Liver (tissue), 8 donors: ENCODE measurements at regions not wholly inside any gene's neighbourhood (a gene's known extent, or its start where the extent isn't known, plus 50 kb on each side); places are given as distances from the start of the nearest gene placed in this dataset.

Experiments
- DNase-seq: peaks from one replicate; pipeline ENCODE4 v3.0.0-alpha.2; 2017; ENCODE audit warnings: low spot score
- H3K27ac ChIP-seq, 2 donors: one replicate each; pipeline ENCODE4 v1.7.0; 2013; ENCODE audit warnings: inconsistent platforms in 2 of 2, low read length in 2 of 2, control low read depth in 1 of 2, low read depth in 1 of 2, mild to moderate bottlenecking in 1 of 2
- H3K27me3 ChIP-seq, 4 donors: one replicate each; pipeline versions ENCODE4 v1.6.1 to v1.7.0; 2013; ENCODE audit warnings: low read length in 3 of 4, inconsistent platforms in 1 of 4, mild to moderate bottlenecking in 1 of 4, moderate library complexity in 1 of 4; ENCODE audit not compliant: control insufficient read depth in 4 of 4, insufficient read depth in 4 of 4
- H3K36me3 ChIP-seq, 4 donors: one replicate each; pipeline versions ENCODE4 v1.6.1 to v1.7.0; 2013; ENCODE audit warnings: low read length in 3 of 4, mild to moderate bottlenecking in 3 of 4, low read depth in 1 of 4, moderate library complexity in 1 of 4; ENCODE audit not compliant: control insufficient read depth in 4 of 4, insufficient read depth in 3 of 4
- H3K4me1 ChIP-seq, 4 donors: one replicate each; pipeline versions ENCODE4 v1.6.1 to v1.7.0; 2013; ENCODE audit warnings: low read length in 3 of 4, mild to moderate bottlenecking in 3 of 4, moderate library complexity in 1 of 4; ENCODE audit not compliant: control insufficient read depth in 4 of 4, insufficient read depth in 4 of 4
- H3K4me3 ChIP-seq, 3 donors: one replicate each; pipeline versions ENCODE4 v1.6.1 to v1.7.0; 2013; ENCODE audit warnings: low read length in 3 of 3, control low read depth in 1 of 3, low read depth in 1 of 3, mild to moderate bottlenecking in 1 of 3
- H3K9ac ChIP-seq, 2 donors: one replicate each; pipeline ENCODE4 v1.7.0; 2013; ENCODE audit warnings: low read length in 2 of 2, mild to moderate bottlenecking in 2 of 2, moderate library complexity in 2 of 2, control low read depth in 1 of 2, low read depth in 1 of 2
- H3K9me3 ChIP-seq, 4 donors: one replicate each; pipeline versions ENCODE4 v1.6.1 to v1.7.0; 2013; ENCODE audit warnings: low read length in 3 of 4; ENCODE audit not compliant: control insufficient read depth in 4 of 4
- EGR1 ChIP-seq, 2 donors: IDR thresholded peaks; 2 replicates each; pipeline ENCODE4 v1.6.1; 2016 to 2018; ENCODE audit warnings: antibody characterized with exemption in 2 of 2, low read depth in 2 of 2
- FOXA1 ChIP-seq: IDR thresholded peaks from 2 replicates; pipeline ENCODE4 v1.6.1; 2016; ENCODE audit warnings: antibody characterized with exemption
- FOXA2 ChIP-seq: IDR thresholded peaks from 2 replicates; pipeline ENCODE4 v1.6.1; 2016; ENCODE audit warnings: antibody characterized with exemption
- GABPA ChIP-seq, 2 donors: IDR thresholded peaks in 1 of 2; conservative IDR thresholded peaks in 1 of 2; 2 replicates each; pipeline ENCODE4 v1.6.1; 2016; ENCODE audit warnings: antibody characterized with exemption in 2 of 2, mild to moderate bottlenecking in 1 of 2, moderate library complexity in 1 of 2
- HNF4A ChIP-seq, 2 donors: conservative IDR thresholded peaks; 2 replicates each; pipeline ENCODE4 v1.6.1; 2016; ENCODE audit warnings: antibody characterized with exemption in 2 of 2, mild to moderate bottlenecking in 2 of 2
- HNF4G ChIP-seq: IDR thresholded peaks from 2 replicates; pipeline ENCODE4 v1.6.1; 2016; ENCODE audit warnings: antibody characterized with exemption
- JUND ChIP-seq, 2 donors: IDR thresholded peaks; 2 replicates each; pipeline ENCODE4 v1.6.1; 2016; ENCODE audit warnings: antibody characterized with exemption in 2 of 2
- NR2F2 ChIP-seq: IDR thresholded peaks from 2 replicates; pipeline ENCODE4 v1.6.1; 2016; ENCODE audit warnings: antibody characterized with exemption
- RAD21 ChIP-seq, 2 donors: IDR thresholded peaks; 2 replicates each; pipeline ENCODE4 v1.6.1; 2016; ENCODE audit warnings: antibody characterized with exemption in 2 of 2, mild to moderate bottlenecking in 2 of 2
- RXRA ChIP-seq, 2 donors: IDR thresholded peaks; 2 replicates each; pipeline ENCODE4 v1.6.1; 2017 to 2018; ENCODE audit warnings: antibody characterized with exemption in 2 of 2, mild to moderate bottlenecking in 1 of 2
- SP1 ChIP-seq: IDR thresholded peaks from 2 replicates; pipeline ENCODE4 v1.6.1; 2018; ENCODE audit warnings: antibody characterized with exemption, mild to moderate bottlenecking
- TAF1 ChIP-seq: conservative IDR thresholded peaks from 2 replicates; pipeline ENCODE4 v1.6.1; 2016; ENCODE audit warnings: antibody characterized with exemption, mild to moderate bottlenecking
- YY1 ChIP-seq: IDR thresholded peaks from 2 replicates; pipeline ENCODE4 v1.6.1; 2016; ENCODE audit warnings: antibody characterized with exemption, mild to moderate bottlenecking
- WGBS: extraction: QIAGEN DNeasy Blood & Tissue Kit; methylation state at CpG from one replicate; pipeline ENCODE4 v1.1.7; 2013; 5-methylcytosine and 5-hydroxymethylcytosine counted together
- TF ChIP-seq, protein P1 (sequence below): fragments of 150-350 bp; IDR thresholded peaks from 2 replicates; pipeline ENCODE4 v1.5.1; 2017; ENCODE audit warnings: improper control_type of control experiment, low read depth, low read length; ENCODE audit not compliant: missing input control
- TF ChIP-seq, protein P2 (sequence below): IDR thresholded peaks from 2 replicates; pipeline ENCODE4 v1.6.1; 2016; ENCODE audit warnings: antibody characterized with exemption
- TF ChIP-seq, protein P3 (sequence below): IDR thresholded peaks from 2 replicates; pipeline ENCODE4 v1.6.1; 2016; ENCODE audit warnings: antibody characterized with exemption, mild to moderate bottlenecking
- TF ChIP-seq, protein P4 (sequence below): IDR thresholded peaks from 2 replicates; pipeline ENCODE4 v1.6.1; 2016; ENCODE audit warnings: antibody characterized with exemption
- TF ChIP-seq, protein P5 (sequence below): IDR thresholded peaks from 2 replicates; pipeline ENCODE4 v1.6.1; 2016; ENCODE audit warnings: antibody characterized with exemption
- donor health status: healthy.
- donor health status: healthy.
- donor health status: healthy.
- donor health status: healthy.
- donor health status: healthy.

DNA sequence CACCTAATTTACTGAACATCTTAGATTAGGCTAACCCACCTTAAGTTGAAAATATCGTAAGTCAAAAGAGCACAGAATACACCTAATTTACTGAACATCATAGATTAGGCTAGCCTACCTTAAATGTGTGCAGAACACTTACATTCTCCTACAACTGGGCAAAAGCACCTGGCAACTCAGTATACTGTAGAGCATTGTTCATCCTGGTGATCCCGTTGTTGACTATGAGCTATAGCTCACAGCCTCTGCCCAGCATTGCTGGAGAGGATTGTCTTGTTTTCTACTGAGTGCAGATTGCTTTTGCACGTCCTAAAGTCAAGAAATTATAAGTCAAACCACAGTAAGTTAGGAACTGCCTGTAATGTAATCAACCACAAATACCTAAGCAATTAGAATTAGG lies 531.8 kb upstream of the CDH6 start (continued):
- TF ChIP-seq, protein P1, sequence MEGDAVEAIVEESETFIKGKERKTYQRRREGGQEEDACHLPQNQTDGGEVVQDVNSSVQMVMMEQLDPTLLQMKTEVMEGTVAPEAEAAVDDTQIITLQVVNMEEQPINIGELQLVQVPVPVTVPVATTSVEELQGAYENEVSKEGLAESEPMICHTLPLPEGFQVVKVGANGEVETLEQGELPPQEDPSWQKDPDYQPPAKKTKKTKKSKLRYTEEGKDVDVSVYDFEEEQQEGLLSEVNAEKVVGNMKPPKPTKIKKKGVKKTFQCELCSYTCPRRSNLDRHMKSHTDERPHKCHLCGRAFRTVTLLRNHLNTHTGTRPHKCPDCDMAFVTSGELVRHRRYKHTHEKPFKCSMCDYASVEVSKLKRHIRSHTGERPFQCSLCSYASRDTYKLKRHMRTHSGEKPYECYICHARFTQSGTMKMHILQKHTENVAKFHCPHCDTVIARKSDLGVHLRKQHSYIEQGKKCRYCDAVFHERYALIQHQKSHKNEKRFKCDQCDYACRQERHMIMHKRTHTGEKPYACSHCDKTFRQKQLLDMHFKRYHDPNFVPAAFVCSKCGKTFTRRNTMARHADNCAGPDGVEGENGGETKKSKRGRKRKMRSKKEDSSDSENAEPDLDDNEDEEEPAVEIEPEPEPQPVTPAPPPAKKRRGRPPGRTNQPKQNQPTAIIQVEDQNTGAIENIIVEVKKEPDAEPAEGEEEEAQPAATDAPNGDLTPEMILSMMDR = no peak
- TF ChIP-seq, protein P2, sequence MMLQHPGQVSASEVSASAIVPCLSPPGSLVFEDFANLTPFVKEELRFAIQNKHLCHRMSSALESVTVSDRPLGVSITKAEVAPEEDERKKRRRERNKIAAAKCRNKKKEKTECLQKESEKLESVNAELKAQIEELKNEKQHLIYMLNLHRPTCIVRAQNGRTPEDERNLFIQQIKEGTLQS = no peak

DNA sequence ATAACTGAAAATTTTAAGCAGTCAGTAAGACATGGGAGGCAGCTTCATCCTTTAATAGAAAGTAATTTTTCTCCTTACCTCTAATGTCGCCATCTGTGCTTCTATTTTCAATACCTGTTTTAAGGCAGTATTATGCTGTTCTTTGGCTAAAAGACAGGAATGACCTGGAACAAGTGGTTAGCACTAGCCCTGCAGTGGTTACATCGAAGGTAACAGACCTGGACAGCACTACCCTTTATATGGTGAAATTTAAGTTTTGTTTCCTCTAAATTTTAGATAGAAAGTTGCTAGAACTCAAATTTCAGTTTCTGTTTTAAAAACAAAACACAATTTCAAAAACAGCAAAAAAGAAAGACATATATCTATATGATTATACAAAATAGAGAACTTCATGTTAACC lies 534.1 kb upstream of the CDH6 start:
- Histone ChIP-seq H3K9ac (no peak overlapping the region), H3K27me3 (no peaks in the 10 kb centered on the region), H3K4me3 (no peak overlapping the region), H3K4me1 (no peaks in the 10 kb centered on the region), H3K9me3 (no peaks in the 10 kb centered on the region), H3K36me3 (no peaks in the 10 kb centered on the region), H3K27ac (no peak overlapping the region)
- no peak for DNase-seq
- TF ChIP-seq, protein P3, sequence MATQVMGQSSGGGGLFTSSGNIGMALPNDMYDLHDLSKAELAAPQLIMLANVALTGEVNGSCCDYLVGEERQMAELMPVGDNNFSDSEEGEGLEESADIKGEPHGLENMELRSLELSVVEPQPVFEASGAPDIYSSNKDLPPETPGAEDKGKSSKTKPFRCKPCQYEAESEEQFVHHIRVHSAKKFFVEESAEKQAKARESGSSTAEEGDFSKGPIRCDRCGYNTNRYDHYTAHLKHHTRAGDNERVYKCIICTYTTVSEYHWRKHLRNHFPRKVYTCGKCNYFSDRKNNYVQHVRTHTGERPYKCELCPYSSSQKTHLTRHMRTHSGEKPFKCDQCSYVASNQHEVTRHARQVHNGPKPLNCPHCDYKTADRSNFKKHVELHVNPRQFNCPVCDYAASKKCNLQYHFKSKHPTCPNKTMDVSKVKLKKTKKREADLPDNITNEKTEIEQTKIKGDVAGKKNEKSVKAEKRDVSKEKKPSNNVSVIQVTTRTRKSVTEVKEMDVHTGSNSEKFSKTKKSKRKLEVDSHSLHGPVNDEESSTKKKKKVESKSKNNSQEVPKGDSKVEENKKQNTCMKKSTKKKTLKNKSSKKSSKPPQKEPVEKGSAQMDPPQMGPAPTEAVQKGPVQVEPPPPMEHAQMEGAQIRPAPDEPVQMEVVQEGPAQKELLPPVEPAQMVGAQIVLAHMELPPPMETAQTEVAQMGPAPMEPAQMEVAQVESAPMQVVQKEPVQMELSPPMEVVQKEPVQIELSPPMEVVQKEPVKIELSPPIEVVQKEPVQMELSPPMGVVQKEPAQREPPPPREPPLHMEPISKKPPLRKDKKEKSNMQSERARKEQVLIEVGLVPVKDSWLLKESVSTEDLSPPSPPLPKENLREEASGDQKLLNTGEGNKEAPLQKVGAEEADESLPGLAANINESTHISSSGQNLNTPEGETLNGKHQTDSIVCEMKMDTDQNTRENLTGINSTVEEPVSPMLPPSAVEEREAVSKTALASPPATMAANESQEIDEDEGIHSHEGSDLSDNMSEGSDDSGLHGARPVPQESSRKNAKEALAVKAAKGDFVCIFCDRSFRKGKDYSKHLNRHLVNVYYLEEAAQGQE = no peak
- TF ChIP-seq RXRA (IDR thresholded peaks at IDR 0.05) (no peak), HNF4G (no peak), HNF4A (conservative IDR thresholded peaks at IDR 0.05) (no peak), FOXA2 (no peak), NR2F2 (no peak), RAD21 (IDR thresholded peaks at IDR 0.05) (no peak), GABPA (IDR thresholded peaks at IDR 0.05 in 1 of 2, conservative IDR thresholded peaks at IDR 0.05 in 1 of 2) (no peak), FOXA1 (no peak), YY1 (no peak), SP1 (no peak), EGR1 (IDR thresholded peaks at IDR 0.05; ENCODE audit: low read depth in 2 of 2) (no peak), TAF1 (no peak), JUND (IDR thresholded peaks at IDR 0.05) (no peak)
- TF ChIP-seq, protein P1 = no peak
- TF ChIP-seq, protein P4, sequence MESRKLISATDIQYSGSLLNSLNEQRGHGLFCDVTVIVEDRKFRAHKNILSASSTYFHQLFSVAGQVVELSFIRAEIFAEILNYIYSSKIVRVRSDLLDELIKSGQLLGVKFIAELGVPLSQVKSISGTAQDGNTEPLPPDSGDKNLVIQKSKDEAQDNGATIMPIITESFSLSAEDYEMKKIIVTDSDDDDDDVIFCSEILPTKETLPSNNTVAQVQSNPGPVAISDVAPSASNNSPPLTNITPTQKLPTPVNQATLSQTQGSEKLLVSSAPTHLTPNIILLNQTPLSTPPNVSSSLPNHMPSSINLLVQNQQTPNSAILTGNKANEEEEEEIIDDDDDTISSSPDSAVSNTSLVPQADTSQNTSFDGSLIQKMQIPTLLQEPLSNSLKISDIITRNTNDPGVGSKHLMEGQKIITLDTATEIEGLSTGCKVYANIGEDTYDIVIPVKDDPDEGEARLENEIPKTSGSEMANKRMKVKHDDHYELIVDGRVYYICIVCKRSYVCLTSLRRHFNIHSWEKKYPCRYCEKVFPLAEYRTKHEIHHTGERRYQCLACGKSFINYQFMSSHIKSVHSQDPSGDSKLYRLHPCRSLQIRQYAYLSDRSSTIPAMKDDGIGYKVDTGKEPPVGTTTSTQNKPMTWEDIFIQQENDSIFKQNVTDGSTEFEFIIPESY = no peak
- TF ChIP-seq, protein P2 = no peak
- TF ChIP-seq, protein P5, sequence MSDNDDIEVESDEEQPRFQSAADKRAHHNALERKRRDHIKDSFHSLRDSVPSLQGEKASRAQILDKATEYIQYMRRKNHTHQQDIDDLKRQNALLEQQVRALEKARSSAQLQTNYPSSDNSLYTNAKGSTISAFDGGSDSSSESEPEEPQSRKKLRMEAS = no peak
- 86% methylated on average over 2 of the region's 2 CpGs for WGBS
